GM21515 (cell line): ENCODE measurements at regions not wholly inside any gene's neighbourhood (a gene's known extent, or its start where the extent isn't known, plus 50 kb on each side); places are given as distances from the start of the nearest gene placed in this dataset.
"Not testable (repeated sequence)": the region's sequence is repeated elsewhere in the genome, so short reads cannot be mapped to it uniquely, and the experiment has no call there.

Experiments used
- ATAC-seq: cut with Tn5 transposase; IDR thresholded peaks from one replicate; pipeline ENCODE4 v1.9.1; 2021; ENCODE audit not compliant: unreplicated experiment

GRCh38 chr11:33474866-33475265 lies 217.7 kb downstream of the HIPK3 start:
- ATAC-seq, result no peak

- ATAC-seq, result no peak
Observed at GRCh38 chr11:33471541-33471940, 214.4 kb downstream of the HIPK3 start.

- no peak for ATAC-seq
Observed at GRCh38 chr11:33467966-33468365, 210.8 kb downstream of the HIPK3 start.

- no peak for ATAC-seq
Observed at GRCh38 chr11:33463059-33463458, 205.9 kb downstream of the HIPK3 start.

GRCh38 chr11:33461369-33462125 lies 204.4 kb downstream of the HIPK3 start:
- no peak for ATAC-seq

- no peak for ATAC-seq
Observed at GRCh38 chr11:33457948-33458347, 200.8 kb downstream of the HIPK3 start.

- no peak for ATAC-seq
Observed at GRCh38 chr11:33455867-33456463, 198.8 kb downstream of the HIPK3 start.

- no peak for ATAC-seq
Observed at GRCh38 chr11:33454264-33454663, 197.1 kb downstream of the HIPK3 start.

GRCh38 chr11:33452836-33453624 lies 195.8 kb downstream of the HIPK3 start:
- ATAC-seq, result no peak

- ATAC-seq, result no peak
Observed at GRCh38 chr11:33451364-33451763, 194.2 kb downstream of the HIPK3 start.

- ATAC-seq, result no peak
Observed at GRCh38 chr11:33449798-33450197, 192.6 kb downstream of the HIPK3 start.

- ATAC-seq, result no peak
Observed at GRCh38 chr11:33448461-33449130, 191.4 kb downstream of the HIPK3 start.

GRCh38 chr11:33445761-33446161 lies 188.6 kb downstream of the HIPK3 start:
- no peak for ATAC-seq

- no peak for ATAC-seq
Observed at GRCh38 chr11:33444835-33445594, 187.8 kb downstream of the HIPK3 start.

GRCh38 chr11:33443684-33444083 lies 186.5 kb downstream of the HIPK3 start:
- no peak for ATAC-seq

GRCh38 chr11:33438301-33438700 lies 181.1 kb downstream of the HIPK3 start:
- no peak for ATAC-seq

GRCh38 chr11:33437529-33437928 lies 180.3 kb downstream of the HIPK3 start:
- no peak for ATAC-seq

- ATAC-seq, result no peak
Observed at GRCh38 chr11:33435216-33435615, 178.0 kb downstream of the HIPK3 start.

- ATAC-seq, result no peak
Observed at GRCh38 chr11:33434294-33434693, 177.1 kb downstream of the HIPK3 start.

GRCh38 chr11:33428435-33428834 lies 171.3 kb downstream of the HIPK3 start:
- ATAC-seq, result not testable (repeated sequence)
